Endothelial cell of umbilical vein (primary cell): ENCODE measurements at regions not wholly inside any gene's neighbourhood (a gene's known extent, or its start where the extent isn't known, plus 50 kb on each side); places are given as distances from the start of the nearest gene placed in this dataset.

Experiments
- CTCF ChIP-seq, 2 donors: IDR thresholded peaks; 1 replicate in 1 of 2; 2 replicates in 1 of 2; pipeline ENCODE4 v1.5.1; 2011; ENCODE audit warnings: low read length in 2 of 2, mild to moderate bottlenecking in 2 of 2, moderate library complexity in 2 of 2, control low read depth in 1 of 2, inconsistent platforms in 1 of 2, low read depth in 1 of 2; ENCODE audit not compliant: insufficient read depth in 1 of 2; ENCODE audit errors: extremely low read depth in 1 of 2
- POLR2A ChIP-seq: IDR thresholded peaks from 2 replicates; pipeline ENCODE4 v1.6.1; 2012; ENCODE audit warnings: low read depth, mild to moderate bottlenecking, control low read depth, low read length

GRCh38 chr15:47041301-47041700, 676.0 kb upstream of the SEMA6D start:
- TF ChIP-seq CTCF (IDR thresholded peaks at IDR 0.05; ENCODE audit: extremely low read depth in 1 of 2, insufficient read depth in 1 of 2, low read depth in 1 of 2, low read length in 2 of 2) (no peak), POLR2A (no peak)
